Astrocyte (in vitro differentiated cells and primary cell): ENCODE measurements at regions not wholly inside any gene's neighbourhood (a gene's known extent, or its start where the extent isn't known, plus 50 kb on each side); places are given as distances from the start of the nearest gene placed in this dataset.

Experiments
- CTCF ChIP-seq: IDR thresholded peaks from 2 replicates; pipeline ENCODE4 v1.5.1; 2011; ENCODE audit warnings: low read depth, mild to moderate bottlenecking, inconsistent platforms, low read length, moderate library complexity; ENCODE audit not compliant: insufficient read depth
- EZH2 ChIP-seq: IDR thresholded peaks from 2 replicates; pipeline ENCODE4 v1.6.1; 2012; ENCODE audit warnings: mild to moderate bottlenecking, low read length, inconsistent platforms; ENCODE audit not compliant: insufficient read depth

- TF ChIP-seq CTCF (no peak), EZH2 (no peak)
Observed at GRCh38 chr1:188517139-188517538, 1688.4 kb downstream of the PLA2G4A start.
